Large intestine (tissue), 3 donors: ENCODE measurements at regions not wholly inside any gene's neighbourhood (a gene's known extent, or its start where the extent isn't known, plus 50 kb on each side); places are given as distances from the start of the nearest gene placed in this dataset.

Experiments
- DNase-seq, 2 donors: peaks; one replicate each; pipeline versions ENCODE4 v3.0.0 to v3.0.0-alpha.2; 2013
- H3K27ac ChIP-seq: one replicate; pipeline ENCODE4 v1.5.1; 2013; ENCODE audit warnings: low read length
- H3K27me3 ChIP-seq: 2 replicates; pipeline ENCODE4 v1.6.1; 2013; ENCODE audit warnings: low read length; ENCODE audit not compliant: control insufficient read depth, insufficient read depth
- H3K36me3 ChIP-seq: 2 replicates; pipeline ENCODE4 v1.6.1; 2013; ENCODE audit warnings: low read length; ENCODE audit not compliant: control insufficient read depth, insufficient read depth
- H3K4me1 ChIP-seq: one replicate; pipeline ENCODE4 v1.6.1; 2013; ENCODE audit warnings: low read length; ENCODE audit not compliant: control insufficient read depth, insufficient read depth
- H3K4me3 ChIP-seq: one replicate; pipeline ENCODE4 v1.5.1; 2013; ENCODE audit warnings: low read length
- H3K9me3 ChIP-seq: one replicate; pipeline ENCODE4 v1.6.1; 2013; ENCODE audit warnings: mild to moderate bottlenecking, low read depth, low read length, moderate library complexity; ENCODE audit not compliant: control insufficient read depth
- WGBS: methylation state at CpG from one replicate; pipeline ENCODE4 v1.1.5; 2013; ENCODE audit warnings: low lambda C conversion rate; ENCODE audit not compliant: insufficient coverage; 5-methylcytosine and 5-hydroxymethylcytosine counted together

DNA sequence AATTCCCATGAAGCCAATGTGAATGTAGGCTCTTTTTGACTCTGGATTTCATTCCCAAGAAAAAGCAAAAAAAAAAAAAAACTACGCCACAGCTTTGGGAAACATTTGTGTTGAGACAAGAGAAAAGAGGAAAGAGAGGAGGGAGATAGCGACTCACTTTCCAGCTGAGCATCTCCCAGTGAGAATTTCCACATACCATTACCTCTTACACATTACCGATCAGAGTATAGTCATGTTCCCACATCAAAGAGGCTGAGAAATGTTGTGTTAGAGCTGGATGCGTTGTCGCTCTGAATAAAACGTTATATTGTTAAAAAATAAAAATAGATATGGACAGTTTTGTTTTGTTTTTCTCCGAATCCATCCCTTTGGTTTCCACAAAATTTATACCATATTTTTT, 1019.3 kb upstream of the ADGRB3 start:
- Histone ChIP-seq H3K4me3 (no peak overlapping the region), H3K9me3 (no peaks in the 10 kb centered on the region), H3K4me1 (no peaks in the 10 kb centered on the region), H3K27ac (no peak overlapping the region), H3K27me3 (no peaks in the 10 kb centered on the region), H3K36me3 (no peaks in the 10 kb centered on the region)
- no peak for DNase-seq
- WGBS = 100% methylated on average over 3 of the region's 7 CpGs

DNA sequence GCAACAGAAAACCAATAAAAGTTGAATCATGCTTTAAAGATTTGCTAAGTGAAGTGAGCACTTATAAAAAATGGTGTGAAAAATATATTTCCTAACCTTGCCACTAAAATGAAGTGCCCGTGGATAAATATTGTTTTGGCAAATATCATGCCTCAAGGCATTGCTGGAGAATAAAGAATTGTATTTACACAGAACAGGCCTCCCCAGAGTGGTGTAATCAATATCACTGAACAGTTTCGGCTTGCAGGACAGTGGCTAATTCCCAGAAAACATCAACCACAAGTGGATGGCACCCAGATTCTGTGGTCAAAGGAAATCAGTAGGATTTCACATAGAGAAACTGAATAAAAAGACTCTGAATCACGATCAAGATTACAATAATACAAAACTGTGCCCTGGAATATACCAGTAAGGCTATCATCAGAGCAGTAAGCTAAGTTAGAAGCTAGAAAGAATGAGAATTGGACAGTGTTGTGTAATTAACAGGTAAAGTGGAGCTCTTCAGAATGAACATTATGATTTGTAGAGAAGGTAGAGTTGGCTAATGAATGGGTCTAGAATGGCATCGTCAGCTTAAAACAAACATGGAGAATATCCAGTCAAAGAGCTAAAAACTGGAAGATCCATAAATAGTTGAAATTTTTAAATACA, 1026.9 kb upstream of the ADGRB3 start:
- Histone ChIP-seq H3K4me3 (no peak overlapping the region), H3K27me3 (no peaks in the 10 kb centered on the region), H3K36me3 (no peaks in the 10 kb centered on the region), H3K27ac (no peak overlapping the region), H3K9me3 (peaks cover 3% of the 10 kb centered on the region), H3K4me1 (no peaks in the 10 kb centered on the region)
- WGBS = 84% methylated on average over 2 of the region's 4 CpGs
- DNase-seq = no peak

DNA sequence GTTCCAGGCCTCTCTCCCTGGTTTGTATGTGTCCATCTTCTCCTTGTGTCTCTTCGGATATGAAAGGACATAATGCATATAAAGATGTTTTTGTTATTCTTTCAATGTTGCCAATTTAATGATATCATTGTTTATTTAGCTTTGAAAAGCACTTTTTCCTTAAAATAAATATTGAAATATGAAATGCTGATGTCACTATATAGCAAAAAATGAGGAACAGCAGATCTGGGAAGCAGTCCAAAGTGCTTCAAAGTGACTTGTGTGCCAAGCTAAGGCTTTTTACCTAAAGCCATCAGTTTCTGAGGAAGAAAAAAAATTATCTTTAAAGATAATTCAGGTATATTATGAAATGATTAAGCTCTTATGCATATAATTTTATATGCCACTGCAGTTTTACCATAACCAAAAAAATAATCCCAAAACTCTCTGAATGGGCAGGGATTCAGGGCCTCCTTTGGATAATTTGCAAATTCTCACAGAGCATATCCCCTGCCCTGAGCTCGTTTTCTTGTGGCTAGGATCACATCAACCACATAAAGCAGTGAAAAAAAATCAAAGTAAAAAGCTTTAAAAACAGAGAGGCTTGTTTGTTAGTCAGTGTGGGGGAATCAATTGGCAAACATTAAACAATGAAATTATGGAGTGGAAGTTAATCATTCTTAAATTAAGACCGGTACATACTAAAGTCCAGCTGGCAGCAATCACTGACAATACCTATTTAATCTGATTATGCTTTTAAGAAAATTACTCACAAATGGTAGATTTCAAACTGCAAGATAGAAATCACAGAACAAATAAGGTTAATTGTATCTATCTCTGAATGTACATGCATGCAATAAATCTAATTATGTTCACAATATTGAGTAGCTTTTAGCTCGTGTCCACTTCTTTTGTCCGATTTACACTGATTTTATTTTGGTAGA, 1027.9 kb upstream of the ADGRB3 start:
- H3K9me3 ChIP-seq = peaks cover 6% of the 10 kb centered on the region
- H3K27ac ChIP-seq = no peak overlapping the region
- H3K4me1 ChIP-seq = no peaks in the 10 kb centered on the region
- H3K36me3 ChIP-seq = no peaks in the 10 kb centered on the region
- no peaks in the 10 kb centered on the region for H3K27me3 ChIP-seq
- 50% methylated on average over 2 of the region's 5 CpGs for WGBS
- no peak for DNase-seq
- no peak overlapping the region for H3K4me3 ChIP-seq

DNA sequence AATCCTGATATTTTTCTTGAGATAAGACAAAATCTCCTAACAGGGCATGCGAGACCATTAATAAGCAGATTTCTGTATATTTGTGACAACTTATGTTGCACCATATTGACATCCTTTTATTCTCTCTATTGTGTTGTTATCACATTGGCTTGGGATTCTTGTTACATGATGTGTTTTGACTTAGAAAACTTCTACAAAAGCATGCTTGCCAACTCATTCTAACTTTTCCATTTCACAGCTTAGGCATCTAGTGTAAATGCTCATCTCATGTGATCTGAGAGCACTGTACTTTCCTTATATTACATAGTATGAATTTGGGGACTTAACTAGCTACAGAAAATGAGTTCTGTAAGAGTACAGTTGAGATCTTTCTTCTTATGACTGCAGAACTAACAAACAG, 1040.7 kb upstream of the ADGRB3 start:
- 80% methylated on average over 1 of the region's 1 CpG for whole genome bisulfite sequencing
- Histone ChIP-seq H3K4me1 (no peaks in the 10 kb centered on the region), H3K27me3 (no peaks in the 10 kb centered on the region), H3K9me3 (no peaks in the 10 kb centered on the region), H3K4me3 (no peak overlapping the region), H3K27ac (no peak overlapping the region), H3K36me3 (no peaks in the 10 kb centered on the region)
- DNase-seq = no peak

DNA sequence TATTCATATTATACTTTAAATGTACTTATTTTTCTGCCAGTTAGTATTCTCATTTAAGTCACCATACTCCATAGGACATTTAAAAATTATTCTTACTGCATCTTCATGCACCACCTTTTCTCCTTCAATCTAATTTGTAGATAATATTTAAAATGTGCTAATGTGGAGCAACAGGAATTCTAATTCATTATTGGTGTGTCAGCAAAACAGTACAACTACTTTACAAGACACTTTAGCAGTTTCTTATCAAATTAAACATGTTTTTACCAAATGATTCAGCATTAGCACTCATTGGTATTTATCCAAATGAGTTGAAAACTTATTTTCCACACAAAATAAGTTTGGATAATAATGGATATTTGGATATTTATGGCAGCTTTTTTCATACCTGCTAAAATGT, 1041.8 kb upstream of the ADGRB3 start:
- Histone ChIP-seq H3K4me1 (no peaks in the 10 kb centered on the region), H3K36me3 (no peaks in the 10 kb centered on the region), H3K4me3 (no peak overlapping the region), H3K27ac (no peak overlapping the region), H3K27me3 (no peaks in the 10 kb centered on the region), H3K9me3 (no peaks in the 10 kb centered on the region)
- no peak for DNase-seq

DNA sequence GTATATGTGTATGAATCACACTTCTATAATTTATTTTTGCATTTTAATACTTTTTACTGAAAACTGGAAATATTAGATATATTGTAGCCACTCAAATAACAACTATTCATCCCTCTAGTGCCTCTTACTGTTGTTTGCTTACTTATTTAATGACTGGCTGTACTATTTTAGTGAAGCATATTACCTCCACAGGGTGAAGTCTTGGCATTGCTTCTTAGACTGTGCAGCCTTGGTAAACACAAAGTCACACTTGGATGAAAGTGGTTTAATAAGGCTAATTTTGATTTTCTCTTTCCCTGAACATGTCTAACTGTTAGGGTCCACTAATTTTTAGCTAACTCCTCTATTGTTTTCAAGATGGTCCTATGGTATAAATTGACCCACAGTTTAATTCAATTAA, 1043.2 kb upstream of the ADGRB3 start:
- no peaks in the 10 kb centered on the region for H3K36me3 ChIP-seq
- no peaks in the 10 kb centered on the region for H3K27me3 ChIP-seq
- no peak for DNase-seq
- no peak overlapping the region for H3K4me3 ChIP-seq
- no peaks in the 10 kb centered on the region for H3K4me1 ChIP-seq
- no peaks in the 10 kb centered on the region for H3K9me3 ChIP-seq
- H3K27ac ChIP-seq = no peak overlapping the region

DNA sequence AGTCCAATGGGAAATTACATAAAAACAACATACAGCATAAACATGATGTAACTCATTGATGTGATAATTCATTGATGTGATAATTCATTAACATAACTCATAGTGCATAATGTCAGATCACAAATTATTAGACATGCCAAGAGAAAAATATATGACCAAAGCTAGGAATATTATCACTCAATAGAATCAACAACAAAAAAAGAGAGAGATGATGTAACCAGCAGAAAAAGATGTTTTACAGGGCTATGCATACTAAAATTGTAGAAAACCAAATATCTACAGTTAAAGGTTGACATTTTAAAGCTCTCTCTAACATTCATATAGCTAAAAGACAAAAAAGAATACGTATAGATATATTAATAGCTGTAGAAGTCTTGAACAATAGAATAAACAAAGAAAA, 1067.2 kb upstream of the ADGRB3 start:
- Histone ChIP-seq H3K9me3 (no peaks in the 10 kb centered on the region), H3K27ac (no peak overlapping the region), H3K36me3 (no peaks in the 10 kb centered on the region), H3K4me3 (no peak overlapping the region), H3K27me3 (no peaks in the 10 kb centered on the region), H3K4me1 (no peaks in the 10 kb centered on the region)
- DNase-seq = no peak
- 80% methylated on average over 1 of the region's 1 CpG for WGBS

DNA sequence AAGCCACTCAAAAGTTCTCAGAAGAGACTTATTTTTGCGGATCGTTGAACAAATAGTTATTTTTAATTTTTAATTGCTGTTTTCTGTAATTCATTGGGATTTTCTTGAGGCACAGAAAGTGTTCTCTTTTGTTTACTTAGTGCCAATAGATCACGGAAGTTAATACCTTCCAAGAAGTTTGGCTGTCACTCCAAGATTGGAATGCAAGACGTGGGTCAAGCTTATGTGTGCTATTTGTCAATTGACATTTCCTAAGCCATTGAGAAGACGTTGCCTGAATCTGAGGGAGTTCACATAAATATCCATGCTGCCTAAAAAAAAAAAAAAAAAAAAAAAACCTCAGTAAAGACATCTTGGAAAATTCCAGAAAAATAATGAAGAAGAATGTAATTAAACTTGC, 1071.4 kb upstream of the ADGRB3 start:
- Histone ChIP-seq H3K27me3 (no peaks in the 10 kb centered on the region), H3K4me1 (no peaks in the 10 kb centered on the region), H3K27ac (no peak overlapping the region), H3K9me3 (no peaks in the 10 kb centered on the region), H3K36me3 (no peaks in the 10 kb centered on the region), H3K4me3 (no peak overlapping the region)
- 86% methylated on average over 5 of the region's 5 CpGs for WGBS
- no peak for DNase-seq

DNA sequence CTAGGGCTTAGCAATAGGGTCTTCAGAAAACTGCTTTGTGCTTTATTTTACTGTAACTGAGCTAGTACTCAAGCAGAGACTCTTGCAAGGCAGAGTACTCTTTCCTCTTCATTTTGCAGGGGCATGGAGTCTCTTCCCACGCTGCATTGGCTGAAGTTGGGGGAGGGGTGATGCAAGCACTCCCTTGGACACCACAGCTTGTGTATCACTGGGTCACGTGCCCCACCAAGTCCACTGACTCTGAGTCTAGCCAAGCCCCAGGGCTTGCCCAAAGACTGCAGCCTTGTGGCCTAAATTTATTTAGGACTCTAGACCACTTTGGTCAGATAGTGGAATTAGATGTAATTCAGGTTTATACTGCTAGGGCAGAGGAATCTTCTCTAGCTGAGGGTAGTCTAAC, 1075.0 kb upstream of the ADGRB3 start:
- WGBS = no CpG with 5 or more reads among the region's 2 CpGs
- peaks cover 5% of the 10 kb centered on the region for H3K9me3 ChIP-seq

DNA sequence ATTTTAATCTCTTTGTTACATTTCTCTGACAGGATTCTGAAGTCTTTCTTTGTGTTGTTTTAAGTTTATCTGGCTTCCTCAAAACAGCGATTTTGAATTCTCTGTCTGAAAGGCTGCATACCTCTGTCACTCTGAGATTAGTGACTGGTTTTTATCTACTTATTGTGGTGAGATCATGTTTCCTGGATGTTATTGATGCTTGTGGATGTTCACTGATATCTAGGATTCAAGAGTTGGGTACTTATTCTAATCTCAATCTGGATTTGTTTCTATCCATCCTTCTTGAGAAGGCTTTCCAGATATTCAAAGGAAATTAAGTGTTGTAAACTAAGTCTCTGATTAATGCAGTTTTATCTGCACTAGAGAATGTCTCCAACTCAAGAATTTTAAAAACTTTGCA, 1076.1 kb upstream of the ADGRB3 start:
- Histone ChIP-seq H3K4me3 (no peak overlapping the region), H3K9me3 (peaks cover 5% of the 10 kb centered on the region), H3K27ac (no peak overlapping the region), H3K27me3 (no peaks in the 10 kb centered on the region), H3K36me3 (no peaks in the 10 kb centered on the region), H3K4me1 (no peaks in the 10 kb centered on the region)
- 57% methylated on average over 1 of the region's 1 CpG for WGBS
- DNase-seq = no peak

More for the DNA sequence above, 1075.0 kb upstream of the ADGRB3 start:
- no peak overlapping the region for H3K4me3 ChIP-seq
- no peaks in the 10 kb centered on the region for H3K4me1 ChIP-seq
- no peak for DNase-seq
- no peak overlapping the region for H3K27ac ChIP-seq
- H3K27me3 ChIP-seq = no peaks in the 10 kb centered on the region
- no peaks in the 10 kb centered on the region for H3K36me3 ChIP-seq
